Endothelial cell of umbilical vein (primary cell): ENCODE measurements at regions not wholly inside any gene's neighbourhood (a gene's known extent, or its start where the extent isn't known, plus 50 kb on each side); places are given as distances from the start of the nearest gene placed in this dataset.

Experiments
- BruUV-seq: library from RNA; stranded (reverse); fragments of 400-500 nt; replicated peaks from 2 replicates; lab custom pipeline; 2021; lab: Mats Ljungman, UMichigan
- CTCF ChIA-PET: fragments of 300-600, 350-600 bp; sonication (Branson Sonifier 250); formaldehyde crosslinking; loops from one replicate; lab custom pipeline; 2021; ENCODE audit warnings: antibody characterized with exemption, inconsistent platforms; lab: Charles Lee
- POLR2A ChIA-PET: fragments of 300-600, 350-600 bp; sonication (Branson Sonifier 250); formaldehyde crosslinking; loops from one replicate; lab custom pipeline; 2021; ENCODE audit warnings: antibody characterized with exemption, inconsistent platforms; lab: Charles Lee
- DNase-seq: peaks from one replicate; pipeline ENCODE4 v3.0.0-alpha.2; 2011; ENCODE audit warnings: low read depth, low spot score
- FAIRE-seq: peaks from 2 replicates; lab custom pipeline; 2011; peaks lifted over from hg19 to GRCh38; lab: Jason Lieb, UNC
- H2AFZ ChIP-seq: 2 replicates; pipeline ENCODE4 v1.6.0; 2012; ENCODE audit warnings: low read depth, low read length, control low read depth, inconsistent platforms
- H3K27ac ChIP-seq: 2 replicates; pipeline ENCODE4 v1.5.1; 2011; ENCODE audit warnings: low read depth, mild to moderate bottlenecking, control low read depth, low read length, moderate library complexity; ENCODE audit not compliant: insufficient read depth
- H3K27me3 ChIP-seq, 2 experiments: 2 replicates each; pipeline versions ENCODE4 v1.6.0 to v1.6.1; 2011; ENCODE audit warnings: low read length in 2 of 2, mixed read lengths in 1 of 2; ENCODE audit not compliant: control insufficient read depth in 2 of 2, insufficient read depth in 2 of 2
- H3K36me3 ChIP-seq, 2 experiments: 2 replicates in 1 of 2; 3 replicates in 1 of 2; pipeline ENCODE4 v1.5.1; 2011; ENCODE audit warnings: low read length in 2 of 2, mild to moderate bottlenecking in 1 of 2, moderate library complexity in 1 of 2; ENCODE audit not compliant: control insufficient read depth in 2 of 2, insufficient read depth in 2 of 2; ENCODE audit errors: extremely low read depth in 1 of 2
- H3K4me1 ChIP-seq: 3 replicates; pipeline ENCODE4 v1.5.1; 2011; ENCODE audit warnings: mild to moderate bottlenecking, low read length; ENCODE audit not compliant: control insufficient read depth, insufficient read depth; ENCODE audit errors: extremely low read depth
- H3K4me2 ChIP-seq: 2 replicates; pipeline ENCODE4 v1.6.1; 2011; ENCODE audit warnings: low read length, control low read depth, mixed read lengths; ENCODE audit not compliant: insufficient read depth
- H3K4me3 ChIP-seq, 3 experiments: fragments of 200-600 bp in 1 of 3; sonication (generic), shearing (Covaris generic) in 1 of 3; replicated peaks in 1 of 3; 2 replicates each; pipeline ENCODE4 v1.5.1; 2011 to 2016; ENCODE audit warnings: control low read depth in 3 of 3, low read length in 3 of 3, mild to moderate bottlenecking in 2 of 3, inconsistent platforms in 1 of 3, low read depth in 1 of 3, moderate library complexity in 1 of 3; ENCODE audit not compliant: insufficient read depth in 1 of 3
- H3K79me2 ChIP-seq: 2 replicates; pipeline ENCODE4 v1.6.0; 2012; ENCODE audit warnings: low read length, inconsistent platforms; ENCODE audit not compliant: control insufficient read depth, insufficient read depth
- H3K9ac ChIP-seq: replicated peaks from 2 replicates; pipeline ENCODE3; 2011; ENCODE audit warnings: low read length, control low read depth; ENCODE audit not compliant: insufficient read depth; ENCODE audit errors: extremely low read depth
- H3K9me1 ChIP-seq: replicated peaks from 3 replicates; pipeline ENCODE4 v1.6.0; 2011; ENCODE audit warnings: mild to moderate bottlenecking, low read length; ENCODE audit not compliant: control insufficient read depth, insufficient read depth; ENCODE audit errors: extremely low read depth
- H3K9me3 ChIP-seq: replicated peaks from 2 replicates; pipeline ENCODE4 v1.5.1; 2012; ENCODE audit warnings: low read length, inconsistent platforms; ENCODE audit not compliant: control insufficient read depth, insufficient read depth
- H4K20me1 ChIP-seq: replicated peaks from 2 replicates; pipeline ENCODE3; 2011; ENCODE audit warnings: mild to moderate bottlenecking, low read length; ENCODE audit not compliant: control insufficient read depth, insufficient read depth; ENCODE audit errors: extremely low read depth
- EZH2 ChIP-seq: IDR thresholded peaks from 2 replicates; pipeline ENCODE4 v1.6.1; 2012; ENCODE audit warnings: borderline replicate concordance, low read depth, mild to moderate bottlenecking, moderate library complexity, low read length, inconsistent platforms; ENCODE audit not compliant: severe bottlenecking
- FOS ChIP-seq: IDR thresholded peaks from 2 replicates; pipeline ENCODE4 v1.6.1; 2011; ENCODE audit warnings: mild to moderate bottlenecking, low read length, moderate library complexity, borderline replicate concordance; ENCODE audit not compliant: insufficient read depth
- GATA2 ChIP-seq: IDR thresholded peaks from 2 replicates; pipeline ENCODE4 v1.7.0; 2011; ENCODE audit warnings: low read depth, mild to moderate bottlenecking, moderate library complexity, mixed read lengths, low read length; ENCODE audit not compliant: insufficient read length, insufficient read depth
- JUN ChIP-seq: IDR thresholded peaks from 2 replicates; pipeline ENCODE4 v1.6.1; 2011; ENCODE audit warnings: borderline replicate concordance, low read depth; ENCODE audit not compliant: insufficient read length, insufficient read depth
- MYC ChIP-seq: IDR thresholded peaks from one replicate; pipeline ENCODE4 v1.6.1; 2011; ENCODE audit warnings: mild to moderate bottlenecking, low read depth, low read length
- POLR2A ChIP-seq: IDR thresholded peaks from 2 replicates; pipeline ENCODE4 v1.6.1; 2012; ENCODE audit warnings: low read depth, mild to moderate bottlenecking, control low read depth, low read length
- POLR2AphosphoS5 ChIP-seq: IDR thresholded peaks from 2 replicates; pipeline ENCODE4 v1.6.1; 2012; ENCODE audit warnings: low read depth, mild to moderate bottlenecking, control low read depth, low read length, moderate library complexity; ENCODE audit not compliant: insufficient read depth
- dilution Hi-C: fragments of 300-500 bp; cut with MboI; formaldehyde crosslinking; loops from one replicate; pipeline ENCODE4 v1.15.0; 2019; ENCODE audit warnings: low sequenced_read_pairs; ENCODE audit not compliant: extremely low pct_ligation_motif_present
- intact Hi-C: fragments of 100-400 bp; cut with micrococcal nuclease; formaldehyde crosslinking; loops from one replicate; pipeline ENCODE4 v1.10.0; 2022
- TF ChIP-seq, protein P1 (sequence below): IDR thresholded peaks from 2 replicates; pipeline ENCODE4 v1.6.1; 2011; ENCODE audit not compliant: insufficient read depth, insufficient read length
- TF ChIP-seq, protein P2 (sequence below), 2 donors: IDR thresholded peaks; 1 replicate in 1 of 2; 2 replicates in 1 of 2; pipeline ENCODE4 v1.5.1; 2011; ENCODE audit warnings: low read length in 2 of 2, mild to moderate bottlenecking in 2 of 2, moderate library complexity in 2 of 2, control low read depth in 1 of 2, inconsistent platforms in 1 of 2, low read depth in 1 of 2; ENCODE audit not compliant: insufficient read depth in 1 of 2; ENCODE audit errors: extremely low read depth in 1 of 2

DNA sequence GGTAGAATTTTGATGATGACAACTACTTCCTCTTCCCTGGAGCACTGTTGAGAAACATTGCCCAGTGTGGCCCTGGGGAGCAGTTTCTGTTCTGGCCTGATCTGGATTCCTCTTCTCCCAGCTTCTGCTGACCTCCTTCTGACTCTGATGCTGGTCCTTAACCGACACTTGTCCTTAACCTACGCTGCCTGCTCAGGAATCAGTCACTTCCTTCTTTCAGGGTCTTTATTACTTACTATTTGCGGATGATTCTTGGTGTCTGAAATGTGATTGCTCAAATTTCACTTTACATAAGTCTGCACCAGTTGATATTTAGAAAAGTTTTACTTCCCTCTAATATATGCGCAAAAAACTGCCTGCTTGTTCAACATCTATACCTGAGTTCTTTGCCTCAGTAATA, 164.1 kb downstream of the PTEN start:
- no peaks in the 10 kb centered on the region for H3K4me1 ChIP-seq
- no peaks in the 10 kb centered on the region for H4K20me1 ChIP-seq
- H3K27ac ChIP-seq: no peak overlapping the region
- TF ChIP-seq POLR2A: no peak
- no peak for TF ChIP-seq FOS
- no peak for TF ChIP-seq GATA2
- TF ChIP-seq EZH2: no peak
- TF ChIP-seq JUN: no peak
- TF ChIP-seq, protein P1, sequence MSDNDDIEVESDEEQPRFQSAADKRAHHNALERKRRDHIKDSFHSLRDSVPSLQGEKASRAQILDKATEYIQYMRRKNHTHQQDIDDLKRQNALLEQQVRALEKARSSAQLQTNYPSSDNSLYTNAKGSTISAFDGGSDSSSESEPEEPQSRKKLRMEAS: no peak
- no peak for TF ChIP-seq MYC
- TF ChIP-seq, protein P2, sequence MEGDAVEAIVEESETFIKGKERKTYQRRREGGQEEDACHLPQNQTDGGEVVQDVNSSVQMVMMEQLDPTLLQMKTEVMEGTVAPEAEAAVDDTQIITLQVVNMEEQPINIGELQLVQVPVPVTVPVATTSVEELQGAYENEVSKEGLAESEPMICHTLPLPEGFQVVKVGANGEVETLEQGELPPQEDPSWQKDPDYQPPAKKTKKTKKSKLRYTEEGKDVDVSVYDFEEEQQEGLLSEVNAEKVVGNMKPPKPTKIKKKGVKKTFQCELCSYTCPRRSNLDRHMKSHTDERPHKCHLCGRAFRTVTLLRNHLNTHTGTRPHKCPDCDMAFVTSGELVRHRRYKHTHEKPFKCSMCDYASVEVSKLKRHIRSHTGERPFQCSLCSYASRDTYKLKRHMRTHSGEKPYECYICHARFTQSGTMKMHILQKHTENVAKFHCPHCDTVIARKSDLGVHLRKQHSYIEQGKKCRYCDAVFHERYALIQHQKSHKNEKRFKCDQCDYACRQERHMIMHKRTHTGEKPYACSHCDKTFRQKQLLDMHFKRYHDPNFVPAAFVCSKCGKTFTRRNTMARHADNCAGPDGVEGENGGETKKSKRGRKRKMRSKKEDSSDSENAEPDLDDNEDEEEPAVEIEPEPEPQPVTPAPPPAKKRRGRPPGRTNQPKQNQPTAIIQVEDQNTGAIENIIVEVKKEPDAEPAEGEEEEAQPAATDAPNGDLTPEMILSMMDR (IDR thresholded peaks at IDR 0.05; ENCODE audit: extremely low read depth in 1 of 2, insufficient read depth in 1 of 2, low read depth in 1 of 2, low read length in 2 of 2): no peak
- no peak for TF ChIP-seq POLR2AphosphoS5
- dilution Hi-C loops: no loop called here
- no peaks in the 10 kb centered on the region for H3K9me3 ChIP-seq
- POLR2A ChIA-PET: no interaction called here
- intact Hi-C loops: no loop called here
- H3K27me3 ChIP-seq: peaks cover 0 to 2% of the 10 kb centered on the region in 2 experiments
- FAIRE-seq: no peak
- CTCF ChIA-PET: no interaction called here
- H2AFZ ChIP-seq: no peak overlapping the region
- no TSS peak for BruUV-seq
- H3K9me1 ChIP-seq: no peaks in the 10 kb centered on the region
- no peak for DNase-seq
- no peak overlapping the region for H3K4me3 ChIP-seq
- no peaks in the 10 kb centered on the region for H3K79me2 ChIP-seq
- no peak overlapping the region for H3K9ac ChIP-seq
- H3K36me3 ChIP-seq: no peaks in the 10 kb centered on the region
- no peak overlapping the region for H3K4me2 ChIP-seq
